Midbrain (tissue), 1 donor: ENCODE measurements at regions not wholly inside any gene's neighbourhood (a gene's known extent, or its start where the extent isn't known, plus 50 kb on each side); places are given as distances from the start of the nearest gene placed in this dataset.

Experiments
- DNase-seq: peaks from one replicate; lab custom pipeline; 2025; lab: John Stamatoyannopoulos, UW

DNA sequence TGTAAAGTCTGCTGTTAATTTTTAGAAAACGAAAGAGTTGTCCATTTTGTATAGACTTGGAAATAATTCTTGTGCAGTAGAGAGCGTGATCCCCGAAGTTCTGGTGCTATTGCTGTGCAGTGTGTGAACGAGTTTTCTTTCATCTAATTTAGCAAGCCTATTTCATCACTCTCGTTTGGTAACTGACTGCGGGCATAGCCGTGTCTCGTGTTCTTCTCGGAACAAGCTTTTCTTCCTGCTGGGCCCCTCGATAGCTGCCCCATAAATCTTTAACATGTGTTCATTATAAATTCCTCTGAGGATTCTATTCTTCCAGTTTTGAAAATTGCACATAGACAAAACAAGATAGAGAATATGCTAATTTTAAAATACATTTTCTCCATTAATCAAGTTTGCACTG, 622.0 kb upstream of the PFKP start:
- DNase-seq, result no peak

DNA sequence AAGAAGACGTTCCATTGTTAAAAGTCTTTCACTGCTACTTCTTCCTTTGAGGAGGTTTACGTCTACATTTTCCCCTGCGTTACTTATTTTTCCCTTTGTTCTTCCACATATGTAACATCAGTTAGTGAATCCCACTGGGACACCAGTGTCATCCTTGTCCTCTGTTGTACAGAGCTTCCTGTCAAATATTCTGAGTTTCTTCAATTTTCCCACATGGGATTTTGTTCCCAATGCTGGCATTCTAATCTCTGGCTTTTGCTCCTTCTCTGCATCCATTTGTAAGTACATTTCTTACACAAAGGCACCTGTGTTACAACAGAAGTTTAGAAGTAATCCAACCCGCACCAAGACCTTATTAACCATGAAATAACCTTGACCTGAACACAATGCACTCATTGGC, 627.4 kb upstream of the PFKP start:
- no peak for DNase-seq

DNA sequence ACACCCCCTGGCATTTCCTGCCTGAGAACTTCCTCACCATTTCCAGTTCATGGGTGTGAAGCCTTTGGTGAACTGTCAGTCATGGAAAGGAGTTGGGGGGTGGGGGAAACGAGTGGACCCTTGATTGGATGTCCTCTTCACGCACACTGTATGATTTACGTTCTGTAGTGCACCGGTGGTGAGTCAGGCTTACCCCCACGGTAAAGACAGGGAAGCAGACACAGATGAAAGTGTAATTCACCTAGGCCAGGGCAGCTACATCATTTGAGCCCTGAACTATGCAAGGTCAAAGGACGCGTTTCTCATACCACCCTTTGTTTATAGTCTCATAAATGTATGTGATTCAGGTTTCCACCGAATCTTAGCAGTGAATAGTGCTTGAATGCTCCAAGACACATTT, 628.3 kb upstream of the PFKP start:
- DNase-seq, result no peak

DNA sequence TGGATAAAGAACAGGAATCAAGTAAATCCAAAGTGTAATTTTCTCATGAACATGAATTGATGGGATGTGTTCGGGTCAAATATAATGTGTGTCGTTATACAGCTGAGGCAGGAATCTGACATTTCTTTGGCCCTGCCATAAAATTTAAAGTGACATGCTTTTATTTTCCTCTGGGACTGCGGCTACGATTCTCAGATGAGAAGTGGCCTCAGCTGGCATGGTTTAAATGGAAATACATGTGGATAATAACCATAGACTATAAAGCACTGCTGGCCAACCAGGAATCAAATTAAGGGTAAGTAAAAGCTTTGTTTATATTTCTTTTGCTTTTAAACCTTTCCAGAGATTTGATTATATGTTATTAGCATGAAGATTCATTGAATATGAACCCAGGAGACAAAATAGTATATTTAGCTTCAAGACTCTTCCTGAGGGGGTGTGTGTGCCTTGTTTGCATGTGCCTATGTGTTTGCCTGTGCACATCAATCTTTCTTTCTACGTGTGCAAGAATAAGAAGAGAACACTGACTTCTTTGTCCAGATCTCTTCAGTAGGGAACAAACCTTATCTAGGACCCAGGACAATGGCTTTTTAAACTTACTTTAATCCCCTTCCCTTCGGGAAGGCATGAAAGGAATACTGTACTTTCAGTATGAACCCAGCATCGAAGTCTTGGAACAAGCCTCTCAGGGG, 629.0 kb upstream of the PFKP start:
- no peak for DNase-seq

DNA sequence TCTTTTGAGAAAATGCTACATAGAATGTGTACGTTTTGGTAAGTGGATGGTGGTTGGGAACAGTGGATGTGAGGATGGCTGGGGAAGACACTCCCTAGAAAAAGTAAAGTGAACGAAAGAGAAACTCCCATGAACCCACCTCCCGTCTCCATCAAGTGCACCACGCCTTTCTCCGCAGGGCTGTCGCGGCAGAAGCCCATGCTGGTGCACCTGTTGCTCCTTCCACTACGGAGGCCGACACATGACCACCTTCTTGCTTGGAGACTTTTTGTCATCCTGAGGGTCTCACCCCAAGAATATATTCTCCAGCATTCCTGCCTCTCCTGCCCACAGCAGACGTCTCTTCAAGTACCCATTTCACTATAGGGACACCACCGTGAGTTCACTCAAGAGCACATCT, 630.4 kb upstream of the PFKP start:
- DNase-seq, result no peak

DNA sequence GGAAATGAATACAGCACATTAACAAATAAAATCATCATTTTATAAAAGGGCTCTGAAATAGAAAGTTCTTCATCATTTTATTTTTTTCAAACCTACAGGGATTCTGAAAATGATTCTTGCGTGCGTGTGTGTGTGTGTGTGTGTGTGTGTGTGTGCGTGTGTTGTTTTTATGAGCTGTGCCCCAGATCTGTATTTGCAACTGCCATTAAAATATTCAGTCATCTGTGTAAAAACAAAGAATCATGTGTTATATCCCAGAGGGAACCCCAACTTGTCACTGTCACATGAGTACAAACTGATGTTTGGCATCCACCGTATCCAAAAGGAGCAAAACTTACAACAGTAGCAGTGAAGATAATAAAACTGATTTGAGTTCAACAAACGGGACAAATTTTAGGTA, 635.4 kb upstream of the PFKP start:
- no peak for DNase-seq

DNA sequence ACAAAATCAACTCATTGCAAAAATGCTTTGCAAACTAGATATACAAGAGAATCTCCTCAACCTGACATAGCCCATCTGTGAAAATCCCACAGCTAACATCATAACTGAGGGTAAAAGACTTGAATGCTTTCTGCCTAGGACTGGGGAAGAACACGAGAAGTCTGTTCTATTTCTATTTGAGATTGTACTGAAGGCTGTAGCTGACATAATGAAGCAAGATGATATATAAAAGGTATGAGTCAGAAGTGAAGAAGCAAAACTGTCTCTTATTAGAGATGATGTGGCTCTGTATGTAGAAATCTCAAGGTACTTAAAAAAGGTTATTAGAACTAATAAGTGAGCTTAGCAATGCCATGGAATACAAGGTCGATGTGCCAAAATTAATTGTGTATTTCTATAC, 639.9 kb upstream of the PFKP start:
- DNase-seq, result no peak

DNA sequence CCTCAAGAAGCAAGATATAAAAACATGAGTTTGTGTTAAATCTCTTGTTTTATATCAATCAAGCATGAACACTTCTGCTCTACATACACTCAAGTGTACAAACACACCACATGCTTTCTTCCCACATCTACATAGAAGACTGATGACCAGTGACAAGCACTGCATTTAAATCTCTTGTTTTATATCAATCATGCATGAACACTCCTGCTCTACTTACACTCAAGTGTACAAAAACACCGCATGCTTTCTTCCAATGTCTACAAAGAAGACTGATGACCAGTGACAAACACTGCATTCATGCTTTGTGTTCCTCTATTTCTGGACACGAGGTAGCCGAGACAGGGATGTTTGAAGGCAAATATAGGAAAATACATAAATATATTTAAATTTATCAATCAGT, 642.0 kb upstream of the PFKP start:
- no peak for DNase-seq

DNA sequence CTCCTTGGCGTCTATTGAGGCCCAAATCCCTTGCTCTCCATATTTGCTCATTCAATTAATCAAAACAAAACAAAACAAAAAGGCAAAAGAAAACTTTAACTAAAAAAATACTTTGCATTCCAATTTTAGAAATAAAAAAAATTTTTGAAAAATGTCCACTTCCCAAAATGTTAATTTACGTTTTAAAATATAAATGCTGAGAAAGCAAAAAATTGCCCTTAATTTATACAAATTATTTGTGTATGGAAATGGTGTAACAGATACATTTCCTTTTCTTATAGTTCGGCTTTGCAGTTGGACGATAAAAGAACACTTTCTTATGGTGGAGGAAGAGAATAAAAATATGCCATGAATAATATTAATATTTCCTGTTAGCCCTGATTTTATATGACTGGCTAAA, 652.8 kb upstream of the PFKP start:
- no peak for DNase-seq

DNA sequence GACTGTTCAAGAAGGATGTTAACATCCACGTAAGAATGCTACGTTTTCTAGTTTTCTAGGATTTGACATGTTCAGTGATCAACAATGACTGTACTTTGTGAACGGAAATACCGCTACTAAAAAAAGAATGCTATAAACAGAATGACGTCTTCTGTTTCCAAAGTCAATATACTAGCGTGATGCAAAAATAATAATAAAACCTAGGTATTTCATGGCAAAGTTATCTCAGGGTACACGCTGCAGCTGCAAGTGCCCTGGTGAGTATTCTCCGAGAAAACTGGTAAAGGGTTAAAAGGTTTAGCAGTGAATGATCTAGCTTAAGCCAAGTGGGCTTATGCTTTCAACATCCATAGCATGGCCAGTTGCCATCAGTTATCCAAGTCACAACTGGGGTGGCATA, 653.3 kb upstream of the PFKP start:
- no peak for DNase-seq

DNA sequence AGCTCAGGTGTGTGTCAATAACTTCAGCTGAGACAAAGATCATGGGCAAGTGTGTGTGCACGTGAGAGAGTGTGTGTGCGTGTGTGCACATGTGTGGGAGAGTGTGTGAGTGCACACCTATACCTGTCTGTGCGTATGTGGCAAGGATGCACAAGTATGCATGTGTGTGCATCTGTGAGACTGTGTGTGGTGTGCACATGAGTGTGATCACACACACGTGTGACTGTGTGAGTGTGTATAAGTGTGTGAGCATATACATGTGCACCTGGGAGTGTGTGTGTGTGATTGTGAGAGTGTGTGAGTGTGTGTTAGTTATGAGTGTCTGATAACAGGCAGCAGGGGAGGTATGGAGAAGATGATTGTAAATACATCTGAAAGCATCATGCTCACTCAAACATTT, 657.3 kb upstream of the PFKP start:
- DNase-seq, result no peak

DNA sequence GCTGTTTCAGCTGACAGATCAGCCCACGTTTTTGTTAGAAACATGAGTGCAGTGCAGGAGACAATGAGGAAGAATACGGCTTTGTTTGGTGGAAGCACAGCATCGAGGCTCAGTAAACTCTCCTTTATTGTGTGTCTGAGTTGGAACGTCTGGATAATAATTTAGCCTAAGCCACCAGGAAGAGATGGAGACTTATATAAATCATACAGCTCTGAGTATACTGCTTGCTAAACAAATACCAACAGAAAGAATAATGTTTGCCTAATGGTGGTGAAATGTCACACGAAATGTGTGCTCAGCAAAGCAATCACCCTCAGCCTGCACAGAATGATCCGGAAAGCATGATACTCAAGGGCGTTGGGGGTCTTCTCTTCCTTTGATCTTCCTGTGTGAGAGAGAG, 664.1 kb upstream of the ADARB2 start:
- no peak for DNase-seq

DNA sequence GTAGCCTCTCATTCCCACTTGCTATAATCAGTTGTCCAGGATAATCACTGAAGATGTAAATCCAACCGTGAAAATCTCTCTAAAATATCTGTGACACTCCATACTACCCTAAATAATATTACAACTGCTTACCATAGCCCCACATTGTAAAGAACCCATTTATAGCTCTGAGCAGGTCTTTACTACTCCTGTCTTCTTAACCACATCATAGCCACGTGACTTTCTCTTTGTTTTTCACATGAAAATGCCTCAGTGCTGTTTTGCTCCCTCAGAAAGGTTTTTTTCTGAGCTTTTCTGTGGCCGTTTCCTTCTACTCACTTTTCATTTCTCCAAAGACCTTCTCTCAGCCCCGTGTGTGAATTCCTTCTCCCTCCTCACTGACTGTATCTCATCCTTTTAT, 662.2 kb upstream of the ADARB2 start:
- DNase-seq, result no peak

DNA sequence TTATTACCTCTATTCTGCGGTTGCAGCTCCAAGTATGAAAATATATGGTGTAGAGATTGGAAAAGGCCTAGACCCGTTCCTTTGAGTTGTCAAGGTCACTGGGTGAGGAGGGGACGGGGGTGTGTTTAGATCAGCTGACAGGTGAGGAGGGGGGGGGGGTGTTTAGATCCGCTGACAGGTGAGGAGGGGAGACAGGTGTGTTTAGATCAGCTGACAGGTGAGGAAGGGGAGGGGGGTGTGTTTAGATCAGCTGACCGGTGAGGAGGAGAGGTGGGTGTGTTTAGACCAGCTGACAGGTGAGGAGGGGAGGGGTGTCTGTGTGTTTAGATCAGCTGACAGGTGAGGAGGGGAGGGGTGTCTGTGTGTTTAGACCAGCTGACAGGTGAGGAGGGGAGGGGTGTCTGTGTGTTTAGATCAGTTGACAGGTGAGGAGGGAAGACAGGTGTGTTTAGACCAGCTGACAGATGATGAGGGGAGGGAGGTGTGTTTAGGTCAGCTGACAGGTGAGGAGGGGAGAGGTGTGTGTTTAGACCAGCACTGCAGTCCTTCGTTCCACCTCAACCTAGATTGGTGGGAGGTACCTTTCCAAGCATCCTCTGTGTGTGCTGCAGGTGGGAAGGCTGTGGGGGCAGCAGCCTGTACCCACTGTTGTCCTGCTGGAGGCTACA, 655.0 kb upstream of the ADARB2 start:
- DNase-seq, result no peak

DNA sequence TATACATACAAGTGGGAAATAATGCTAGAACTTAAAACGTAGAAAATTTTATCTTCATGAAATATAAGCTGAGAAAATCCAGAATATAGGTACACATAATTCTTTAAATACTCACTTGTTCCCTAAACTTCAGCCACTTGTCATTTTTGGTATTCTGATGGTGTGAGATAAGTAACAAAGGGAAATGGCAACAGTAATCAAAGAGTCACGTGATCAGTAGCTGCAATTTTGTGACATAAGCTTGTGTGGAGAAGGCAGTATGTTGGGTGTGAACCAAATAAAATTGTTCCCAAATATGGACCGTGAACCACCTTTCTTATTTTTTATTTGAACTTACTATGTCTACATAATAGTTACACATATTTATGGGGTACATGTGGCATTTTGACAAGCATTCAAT, 650.3 kb upstream of the ADARB2 start:
- no peak for DNase-seq

DNA sequence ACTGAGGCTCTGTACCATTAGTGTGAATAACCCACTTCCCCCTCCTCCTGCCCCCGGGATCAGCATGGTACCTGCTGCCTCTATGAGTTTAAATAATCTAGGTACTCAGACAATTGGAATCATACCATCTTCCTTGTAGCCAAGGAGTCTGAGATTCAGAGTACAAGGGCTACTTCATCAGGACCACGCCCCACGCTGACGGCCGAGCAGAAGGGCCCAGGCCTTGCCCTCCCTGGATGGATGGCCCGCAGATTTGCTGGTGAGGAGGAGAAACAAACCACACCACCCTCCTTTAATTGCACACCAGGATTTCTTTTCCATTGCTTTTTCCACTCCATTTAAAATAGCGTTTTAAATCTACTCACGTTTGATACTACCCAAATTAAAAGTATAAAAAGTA, 649.9 kb upstream of the ADARB2 start:
- no peak for DNase-seq

DNA sequence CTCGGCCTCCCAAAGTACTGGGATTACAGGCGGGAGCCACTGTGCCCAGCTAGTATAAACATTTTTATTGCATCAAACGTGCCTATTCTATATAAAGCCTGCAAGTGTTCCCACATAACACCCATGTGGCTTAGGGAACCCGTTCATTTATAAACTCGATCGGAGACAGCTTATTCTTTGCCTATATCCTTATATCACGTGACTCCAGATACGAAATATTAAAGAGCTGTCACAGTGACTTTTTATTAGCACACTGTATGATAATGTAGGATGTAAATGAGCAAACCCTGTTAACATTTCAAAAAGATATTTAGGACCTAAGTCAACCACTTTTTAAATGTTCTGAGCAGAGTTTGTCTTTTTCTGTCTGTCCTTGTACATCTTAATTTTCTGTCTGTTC, 642.9 kb upstream of the ADARB2 start:
- DNase-seq, result no peak

DNA sequence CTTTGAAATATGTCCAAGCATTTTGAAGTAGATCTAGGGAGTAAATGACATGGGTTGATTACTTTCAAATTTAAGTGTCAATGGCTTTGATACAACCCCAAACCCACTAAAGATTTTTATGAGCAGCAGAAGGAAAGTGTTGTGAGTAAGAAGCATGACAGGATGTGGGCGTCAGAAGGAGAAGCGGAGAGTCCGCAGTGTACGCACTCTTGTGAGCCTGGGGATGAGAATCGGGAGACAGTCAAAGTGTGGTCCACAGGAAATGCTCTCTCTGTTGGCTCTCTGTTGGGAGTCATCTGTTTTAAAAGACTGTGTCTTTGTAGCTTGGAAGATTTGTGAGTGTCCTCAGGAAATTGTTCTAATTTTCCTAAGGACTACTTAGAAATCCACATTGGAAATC, 629.8 kb upstream of the ADARB2 start:
- DNase-seq, result no peak

DNA sequence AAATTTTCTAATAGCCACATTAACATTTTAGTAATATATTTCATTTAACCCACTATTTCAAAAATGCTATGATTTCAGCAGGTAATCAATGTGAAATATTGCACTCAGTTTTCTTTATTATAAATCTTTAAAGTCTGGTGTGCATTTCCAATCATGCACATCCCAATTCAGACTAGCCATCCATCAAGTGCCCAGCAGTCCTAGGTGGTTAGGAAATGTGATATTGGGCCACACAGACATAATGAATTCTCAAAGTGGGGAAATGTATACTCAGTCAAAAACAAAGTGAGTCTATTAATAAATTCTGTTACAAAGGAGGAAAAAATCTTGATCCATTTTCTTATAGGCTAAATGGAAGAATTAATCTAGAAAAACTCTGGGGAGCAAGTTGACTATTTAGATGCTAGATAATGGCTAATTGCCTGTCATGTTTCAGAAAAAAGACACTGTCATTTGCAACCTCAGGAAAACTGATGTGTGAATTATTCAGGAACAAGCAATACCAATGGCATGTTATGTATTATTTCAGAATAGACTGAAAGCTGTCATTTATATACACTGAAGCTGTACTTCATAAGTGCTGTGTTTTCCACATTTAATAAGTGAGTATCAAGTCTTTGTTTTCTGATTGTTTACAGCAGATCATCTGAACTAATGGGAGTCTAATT, 629.1 kb upstream of the ADARB2 start:
- DNase-seq, result no peak

DNA sequence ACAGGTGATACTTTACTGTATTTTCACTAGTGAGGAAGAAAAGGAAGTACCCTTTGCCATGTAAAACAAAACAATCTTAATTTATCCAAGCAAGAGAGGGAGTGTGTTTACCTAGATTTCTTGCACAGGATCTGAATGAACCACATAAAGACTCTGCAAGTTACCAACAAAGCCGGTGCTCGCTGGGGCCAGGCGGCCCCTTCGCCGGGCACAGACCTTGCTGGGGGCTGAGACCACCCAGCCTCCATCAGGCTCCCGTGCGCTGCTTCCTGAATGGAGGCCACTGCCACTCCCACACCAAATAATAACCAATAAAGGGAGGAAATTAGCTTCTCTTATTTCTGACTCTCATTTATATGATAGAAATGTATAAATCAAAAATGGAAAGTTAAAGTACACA, 625.0 kb upstream of the ADARB2 start:
- DNase-seq, result no peak

DNA sequence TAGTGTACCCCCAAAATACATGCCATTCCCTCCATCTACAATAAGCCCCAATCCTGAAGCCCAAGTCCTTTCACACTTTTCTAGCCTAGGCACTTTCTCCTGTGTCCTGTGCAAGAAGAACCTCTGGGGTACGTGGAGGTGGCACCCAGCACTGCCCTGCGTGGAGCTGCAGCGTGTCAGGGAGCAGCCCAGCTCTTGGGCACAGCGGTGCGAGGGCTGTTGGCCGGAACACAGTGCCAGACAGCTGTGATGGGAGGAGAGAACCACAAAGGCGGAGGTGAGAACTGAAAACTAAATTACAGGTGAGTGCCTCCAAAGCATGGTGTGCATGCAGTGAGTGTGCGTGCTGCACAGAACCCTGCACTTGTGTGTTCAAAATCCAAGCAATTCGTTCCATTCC, 621.3 kb upstream of the ADARB2 start:
- no peak for DNase-seq

DNA sequence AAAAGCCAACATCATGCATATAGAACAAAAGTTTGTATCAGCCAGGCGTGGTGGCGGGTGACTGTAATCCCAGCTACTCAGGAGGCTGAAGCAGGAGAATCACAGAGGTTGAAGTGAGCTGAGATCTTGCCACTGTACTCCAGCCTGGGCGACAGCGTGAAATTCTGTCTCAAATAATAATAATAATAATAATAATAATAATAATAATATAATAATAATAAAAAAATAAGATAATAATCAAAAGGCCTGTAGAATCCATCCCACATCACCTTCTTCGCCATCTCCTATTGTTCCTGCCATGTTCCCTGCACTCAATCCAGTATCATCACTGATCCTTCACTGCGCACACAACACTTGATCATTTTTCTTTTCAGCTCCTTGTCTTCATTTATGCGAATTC, 619.3 kb upstream of the ADARB2 start:
- DNase-seq, result no peak

DNA sequence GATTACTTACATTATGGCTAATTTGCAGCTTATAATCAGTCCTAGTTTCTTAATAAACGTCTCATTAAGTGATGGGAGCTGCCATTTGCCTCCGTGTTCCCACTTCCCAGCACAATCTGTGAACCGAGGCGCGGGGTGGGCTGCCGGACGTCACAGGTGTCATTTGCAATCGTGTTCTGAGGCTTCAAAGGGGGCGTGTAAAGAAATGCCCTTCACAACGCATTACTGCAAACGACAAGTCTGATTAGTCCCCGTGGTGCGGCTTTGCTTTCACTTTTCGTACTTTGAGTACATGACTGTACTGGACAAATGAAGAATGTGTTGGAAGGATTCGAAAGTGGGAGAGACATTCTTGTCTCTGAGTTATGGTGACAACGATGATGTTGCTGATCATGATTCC, 614.2 kb upstream of the ADARB2 start:
- DNase-seq, result no peak

DNA sequence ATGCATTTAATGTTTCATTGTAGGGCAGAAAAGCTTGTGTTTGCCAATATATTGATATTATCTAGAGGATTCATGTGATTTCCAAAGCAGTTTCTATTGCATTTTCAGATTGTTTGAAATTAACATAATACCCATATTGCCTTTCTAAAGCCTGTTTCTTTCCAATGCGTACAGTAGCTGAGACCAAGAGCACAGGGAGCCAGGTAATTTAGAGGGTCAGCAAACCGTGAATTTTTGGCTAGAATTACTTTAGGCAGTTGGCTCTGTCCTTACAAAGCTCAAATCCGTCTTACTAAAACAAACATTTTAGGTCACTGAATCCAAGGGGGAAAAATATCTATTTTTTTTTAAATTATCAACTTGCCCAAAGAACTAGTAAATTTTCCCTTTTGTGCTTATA, 604.9 kb upstream of the ADARB2 start:
- no peak for DNase-seq
